ENCODE measurements at regions not wholly inside any gene's neighbourhood (a gene's known extent, or its start where the extent isn't known, plus 50 kb on each side); places are given as distances from the start of the nearest gene placed in this dataset.

DNA sequence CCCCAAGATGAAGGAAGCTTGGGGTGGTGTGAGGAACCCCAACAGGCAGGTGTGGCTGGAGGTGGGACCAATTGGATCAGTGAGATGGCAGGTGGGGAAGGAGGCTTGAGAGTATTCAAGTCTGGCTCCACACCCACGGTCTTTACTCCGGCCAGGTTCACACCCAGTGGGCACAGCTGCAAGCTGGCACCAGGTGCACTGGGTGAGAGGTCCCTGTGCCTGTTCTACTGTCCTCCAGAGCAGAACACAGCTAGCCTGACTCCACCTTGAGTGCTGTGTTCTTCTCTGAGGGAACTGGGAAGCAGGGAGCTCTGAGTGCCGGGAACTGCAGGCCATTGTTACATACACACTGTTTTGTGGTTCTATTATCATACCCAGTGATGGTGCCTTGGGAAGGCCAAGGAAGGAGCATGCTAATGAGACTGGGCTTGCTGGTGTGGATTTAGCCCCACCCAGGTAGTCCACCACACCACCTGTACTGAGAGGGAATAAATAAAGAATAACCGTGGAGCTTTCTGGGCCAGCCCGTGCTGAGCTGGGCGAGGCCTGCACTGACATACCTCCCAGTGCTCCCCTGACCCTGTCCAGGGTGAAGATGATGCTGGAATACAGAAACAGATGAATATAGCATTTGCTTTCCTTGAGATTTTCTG lies 93.4 kb downstream of the ABHD5 start:
- DNase-seq = no peak

DNA sequence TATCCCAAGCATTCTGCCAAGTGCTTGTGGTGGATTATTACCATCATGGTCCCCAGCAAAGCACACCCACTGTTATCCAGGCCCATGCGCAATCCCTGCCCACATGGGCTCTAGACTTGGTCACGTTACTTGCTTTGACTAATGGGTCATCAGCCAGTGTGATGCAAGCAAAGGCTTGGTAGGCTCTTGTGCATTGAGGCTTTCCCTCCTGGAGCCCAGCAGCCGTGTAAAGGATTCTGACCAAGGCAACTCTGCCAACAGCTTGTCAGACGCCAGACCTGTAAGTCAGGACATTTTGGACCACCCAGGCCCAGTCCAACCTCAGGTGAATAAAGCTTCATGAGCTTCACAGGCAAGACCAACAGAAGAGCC lies 93.9 kb downstream of the ABHD5 start:
- no peak for DNase-seq

GRCh38 chr3:43785551-43785950 lies 94.8 kb downstream of the ABHD5 start:
- no peak for DNase-seq

DNA sequence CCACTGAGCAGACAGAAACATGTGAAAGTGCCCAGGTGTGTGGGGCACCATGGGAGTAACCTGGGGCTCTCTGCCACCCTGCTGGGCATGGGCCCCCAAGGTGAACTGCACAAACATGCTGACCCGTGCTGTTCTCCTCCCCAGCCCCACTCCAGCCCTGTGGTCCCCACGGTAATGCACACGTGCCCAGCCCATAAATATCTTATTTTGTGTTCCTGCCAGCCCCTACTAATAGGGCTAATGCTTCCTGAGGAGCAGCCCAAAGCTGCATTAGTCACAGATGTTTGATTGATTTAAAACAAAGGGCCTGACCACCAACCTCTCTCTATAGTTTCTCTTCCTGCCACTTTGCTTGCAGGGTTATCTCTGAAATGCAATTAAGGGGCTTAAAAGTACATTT lies 95.4 kb downstream of the ABHD5 start:
- no peak for DNase-seq

- no peak for DNase-seq
Measured at GRCh38 chr3:43786526-43787305, 96.0 kb downstream of the ABHD5 start.

GRCh38 chr3:43787330-43787729 lies 96.6 kb downstream of the ABHD5 start:
- DNase-seq = no peak

GRCh38 chr3:43789028-43789427 lies 98.3 kb downstream of the ABHD5 start:
- DNase-seq = no peak

DNA sequence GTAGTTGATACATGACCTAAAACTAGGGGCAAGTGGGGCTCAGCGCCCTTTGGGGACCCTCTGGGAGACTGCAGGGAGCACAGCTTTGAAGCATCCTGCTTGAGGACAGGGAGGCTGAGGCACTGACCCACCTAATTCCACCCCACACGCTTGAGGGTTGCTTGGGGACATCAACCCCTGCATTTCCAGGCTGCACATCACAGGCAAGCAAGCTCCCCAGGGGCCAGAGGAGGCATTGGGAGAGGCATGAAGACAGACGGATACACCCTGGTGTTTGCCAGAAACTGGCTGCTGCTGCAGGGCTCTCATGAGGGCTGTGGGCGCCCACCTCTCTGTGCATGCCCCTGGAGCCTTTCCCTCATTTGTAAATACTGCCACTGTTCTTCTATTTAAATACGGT lies 99.3 kb downstream of the ABHD5 start:
- DNase-seq = no peak

- DNase-seq = no peak
Measured at GRCh38 chr3:43790476-43790875, 99.7 kb downstream of the ABHD5 start.

GRCh38 chr3:43791246-43791645 lies 100.5 kb downstream of the ABHD5 start:
- DNase-seq = no peak

GRCh38 chr3:43792904-43793303 lies 102.2 kb downstream of the ABHD5 start:
- DNase-seq = no peak

DNA sequence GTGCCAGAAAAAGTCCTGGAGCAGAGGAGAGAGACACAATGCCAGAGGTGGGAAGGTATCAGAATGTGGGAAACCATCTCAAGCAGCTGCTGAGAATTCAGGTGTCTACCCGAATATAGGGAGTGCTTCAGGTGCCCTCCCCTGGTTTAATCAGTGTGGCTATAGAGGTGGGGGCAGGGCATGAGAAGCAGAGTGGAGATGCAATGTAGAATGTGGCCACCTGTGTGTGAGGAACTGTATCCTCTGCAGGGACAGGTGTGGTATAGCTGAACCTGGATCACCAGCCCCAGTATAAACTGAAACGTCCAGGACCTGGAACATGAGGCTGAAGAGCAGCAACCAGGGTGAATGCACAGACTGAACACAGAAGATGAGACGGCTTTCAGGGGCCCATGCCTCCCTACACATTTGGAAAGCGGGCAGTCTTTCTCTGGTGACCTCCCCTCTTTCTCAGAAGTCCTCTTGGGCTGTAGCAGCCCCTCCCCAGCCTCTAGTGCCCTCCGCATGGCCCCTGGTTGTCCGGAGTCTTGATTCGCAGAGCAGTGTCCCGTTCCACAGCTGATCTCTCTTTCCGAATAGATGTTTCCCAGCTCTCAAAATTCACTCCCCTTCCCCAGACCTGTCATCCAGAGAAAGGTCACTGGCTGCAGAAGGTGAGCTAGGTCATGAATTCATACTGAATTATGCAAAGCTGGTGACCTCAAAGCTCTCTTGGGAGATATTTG lies 103.1 kb downstream of the ABHD5 start:
- DNase-seq = no peak

DNA sequence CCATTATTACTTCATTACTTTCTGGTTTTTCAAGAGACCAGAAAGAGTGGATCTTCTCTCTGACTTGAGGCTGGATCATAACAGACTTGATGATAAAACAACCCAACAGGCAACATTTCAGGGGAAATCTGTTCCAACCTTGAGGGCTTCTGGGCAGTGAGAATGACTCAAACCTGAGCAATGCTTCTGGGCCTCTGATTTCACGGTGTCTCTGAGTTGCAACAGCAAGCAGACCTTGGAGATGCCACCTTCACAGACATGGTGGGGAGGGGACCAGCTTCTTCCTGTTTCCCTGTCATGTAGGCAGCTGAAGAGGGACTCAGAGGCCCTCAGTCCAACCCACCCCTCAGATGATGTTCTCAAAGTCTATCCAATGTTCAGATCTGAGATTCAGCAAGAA lies 104.0 kb downstream of the ABHD5 start:
- no peak for DNase-seq

DNA sequence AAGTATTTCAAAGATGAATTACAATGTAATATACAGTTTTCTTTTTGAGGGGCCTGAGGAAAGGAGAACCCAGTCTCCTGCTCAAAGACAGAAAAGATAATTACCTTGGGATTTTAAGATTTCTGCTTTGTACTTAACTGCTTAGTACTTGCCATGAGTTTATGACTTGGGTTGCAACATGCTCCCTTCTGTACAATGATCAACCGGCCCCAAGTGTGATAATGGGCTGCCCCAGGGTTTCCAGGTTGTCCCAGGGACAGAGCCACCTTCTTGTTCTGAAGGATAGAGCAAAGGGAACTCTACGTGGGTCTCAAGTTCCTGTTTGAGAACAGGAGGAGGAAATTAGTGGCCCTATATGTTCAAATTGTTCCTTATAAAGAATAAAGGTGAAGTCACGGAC lies 104.8 kb downstream of the ABHD5 start:
- DNase-seq = no peak

DNA sequence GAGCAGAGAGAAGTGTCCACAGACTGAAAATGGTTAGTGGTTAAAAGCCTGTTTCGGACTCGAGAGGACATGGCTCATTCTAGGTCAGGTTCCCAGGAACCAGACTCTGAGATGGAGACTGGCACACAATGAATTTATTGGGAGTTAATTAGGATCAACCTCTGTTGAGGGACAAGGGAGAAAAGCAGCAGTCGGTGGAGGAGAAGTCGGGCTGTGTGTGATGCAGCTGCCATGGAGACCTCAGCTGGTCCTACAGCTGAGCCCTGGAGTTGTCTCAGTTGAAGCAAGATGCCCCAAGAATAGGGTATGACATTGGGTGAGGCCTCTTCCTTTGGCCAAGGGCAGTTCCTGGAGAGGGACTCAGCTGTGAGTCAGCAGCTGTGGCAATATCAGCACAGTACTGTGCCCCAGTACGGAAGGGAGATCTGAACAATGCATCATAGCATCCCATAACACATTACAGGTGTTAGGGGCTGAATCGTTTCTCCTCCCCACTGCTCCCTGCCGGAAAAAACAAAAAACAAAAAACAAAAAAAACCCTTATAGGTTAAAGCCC lies 105.4 kb downstream of the ABHD5 start:
- DNase-seq = no peak

- no peak for DNase-seq
Measured at GRCh38 chr3:43797794-43798193, 107.1 kb downstream of the ABHD5 start.

GRCh38 chr3:43810797-43811196 lies 120.1 kb downstream of the ABHD5 start:
- DNase-seq = no peak

DNA sequence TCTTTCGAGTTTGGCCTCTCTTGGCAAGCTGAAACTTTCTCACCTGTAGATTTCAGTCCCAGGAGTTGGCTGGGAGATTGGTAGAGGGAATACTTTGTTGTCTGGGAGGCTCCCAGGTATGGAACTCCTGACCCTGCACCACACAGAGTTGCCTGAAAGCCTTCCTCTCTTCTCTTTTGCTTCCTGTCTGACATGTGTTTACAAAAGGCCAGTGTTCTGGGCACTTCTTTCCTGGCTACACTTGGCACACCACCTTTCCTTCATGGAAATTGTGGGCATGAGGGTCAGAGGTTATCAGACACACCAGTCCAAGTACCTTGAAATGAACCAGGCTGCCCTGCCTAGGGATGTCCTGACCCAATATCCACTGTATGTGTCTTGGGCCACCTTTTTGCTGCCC lies 123.7 kb downstream of the ABHD5 start:
- no peak for DNase-seq

- DNase-seq = no peak
Measured at GRCh38 chr3:43816372-43816771, 125.6 kb downstream of the ABHD5 start.

- DNase-seq = no peak
Measured at GRCh38 chr3:43817064-43817463, 126.3 kb downstream of the ABHD5 start.

DNA sequence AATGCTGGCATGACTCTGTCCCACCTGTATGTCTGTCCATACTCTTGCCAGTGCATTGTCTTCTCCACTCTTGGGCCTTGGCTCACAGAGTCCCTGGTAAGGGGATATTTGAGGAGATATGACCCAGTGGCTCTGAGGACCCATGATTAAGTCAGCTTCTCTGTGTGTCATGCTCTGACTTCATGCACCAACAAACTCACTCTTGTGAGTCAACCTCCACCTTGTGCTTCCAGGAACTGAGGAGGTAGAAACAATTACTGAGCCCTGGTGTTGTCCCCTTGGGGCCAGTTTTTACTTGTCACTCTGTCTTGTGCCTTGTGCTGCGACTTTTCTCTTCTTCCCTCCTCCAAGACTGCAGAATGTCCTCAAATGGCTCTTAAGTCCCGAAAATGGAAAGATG lies 127.1 kb downstream of the ABHD5 start:
- DNase-seq = peak; percentile 2

GRCh38 chr3:43818229-43818628 lies 127.5 kb downstream of the ABHD5 start:
- no peak for DNase-seq

DNA sequence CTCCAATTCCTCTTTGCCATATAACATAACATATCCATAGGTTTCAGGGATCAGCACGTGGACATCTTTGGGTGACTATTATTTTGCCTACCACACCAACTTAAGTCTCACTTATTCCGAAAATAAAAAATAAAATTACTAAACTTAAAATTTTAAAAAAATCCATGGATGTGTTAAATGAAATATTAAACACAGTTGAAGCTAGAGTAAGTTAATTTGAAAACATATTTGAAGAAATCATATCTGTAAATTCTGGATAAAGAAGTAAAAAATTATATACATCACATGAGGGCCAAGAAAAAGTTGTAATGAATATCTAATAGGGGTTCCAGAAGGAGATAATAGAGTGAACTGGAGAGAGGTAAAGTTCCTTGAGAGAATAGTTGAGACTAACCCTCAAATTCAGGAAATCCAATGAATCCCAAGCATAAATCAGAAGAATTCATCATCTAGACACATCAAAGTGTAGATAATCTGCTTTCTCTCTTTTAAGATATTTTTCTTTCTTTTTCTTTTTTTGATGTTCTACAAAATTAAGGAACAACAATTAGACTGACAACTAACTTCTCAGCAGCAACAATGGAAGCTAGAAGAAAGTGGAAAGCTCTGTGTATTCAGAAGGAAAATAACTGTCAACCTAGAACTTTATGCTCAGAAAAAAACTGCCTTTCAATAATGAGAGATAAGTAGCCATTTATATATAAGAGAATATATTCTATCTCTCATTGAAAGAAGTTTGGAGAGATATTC lies 147.4 kb downstream of the ABHD5 start:
- DNase-seq = no peak
